Effector memory CD8-positive, alpha-beta T cell (primary cell): ENCODE measurements at regions not wholly inside any gene's neighbourhood (a gene's known extent, or its start where the extent isn't known, plus 50 kb on each side); places are given as distances from the start of the nearest gene placed in this dataset.

Experiments used
- ATAC-seq: fragments of 150-1000 bp; cut with Tn5 transposase; replicated peaks from 2 replicates; pipeline ENCODE4 v1.10.0; 2021; ENCODE audit warnings: mild to moderate bottlenecking, moderate library complexity
- DNase-seq, 3 experiments: peaks; one replicate each; pipeline ENCODE4 v3.0.0; 2021
- H3K27ac Mint-ChIP-seq, 2 donors: one replicate each; pipeline ENCODE4 v1.8.0; 2022; ENCODE audit warnings: mild to moderate bottlenecking in 2 of 2, mixed read lengths in 2 of 2, moderate library complexity in 2 of 2
- H3K27me3 Mint-ChIP-seq, 2 donors: one replicate each; pipeline ENCODE4 v1.8.0; 2022; ENCODE audit warnings: mixed read lengths in 2 of 2
- H3K36me3 Mint-ChIP-seq: one replicate; pipeline ENCODE4 v1.8.0; 2022; ENCODE audit warnings: mild to moderate bottlenecking, moderate library complexity, mixed read lengths; ENCODE audit not compliant: insufficient read depth
- H3K4me1 Mint-ChIP-seq, 2 donors: one replicate each; pipeline ENCODE4 v1.8.0; 2022; ENCODE audit warnings: low read depth in 2 of 2, mixed read lengths in 2 of 2
- H3K4me3 Mint-ChIP-seq, 2 donors: one replicate each; pipeline ENCODE4 v1.8.0; 2022; ENCODE audit warnings: mild to moderate bottlenecking in 2 of 2, mixed read lengths in 2 of 2, moderate library complexity in 2 of 2
- H3K9me3 Mint-ChIP-seq, 2 donors: one replicate each; pipeline ENCODE4 v1.8.0; 2022; ENCODE audit warnings: mixed read lengths in 2 of 2

GRCh38 chr12:58775396-58775795, 144.9 kb downstream of the LRIG3 start:
- no peak overlapping the region for H3K4me3 Mint-ChIP-seq

DNA sequence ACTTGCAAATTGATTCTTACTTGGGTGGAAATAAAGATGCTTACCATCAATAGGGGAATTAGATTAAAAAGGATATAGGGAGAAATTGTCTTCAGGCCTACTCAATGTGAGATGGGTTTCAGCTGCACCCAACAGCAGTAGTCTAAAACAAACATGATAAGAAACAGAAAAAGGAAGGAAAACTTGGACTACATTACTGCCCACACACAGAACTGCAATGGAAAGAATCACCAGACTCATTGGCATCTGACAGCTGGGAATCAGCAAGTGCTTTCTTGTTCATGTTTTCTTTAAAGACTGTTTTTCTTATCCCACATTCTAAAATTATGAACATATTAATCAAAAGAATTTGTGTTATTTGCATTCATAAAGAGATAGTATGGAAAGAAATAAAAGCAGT, 144.2 kb downstream of the LRIG3 start:
- Mint-ChIP-seq H3K27me3 (no peaks in the 10 kb centered on the region), H3K36me3 (no peaks in the 10 kb centered on the region), H3K4me3 (no peak overlapping the region), H3K27ac (no peak overlapping the region), H3K9me3 (peaks cover 0 to 2% of the 10 kb centered on the region in 2 donors), H3K4me1 (no peaks in the 10 kb centered on the region)
- no peak for DNase-seq
- ATAC-seq, result no peak

More at GRCh38 chr12:58775396-58775795, 144.9 kb downstream of the LRIG3 start:
- no peaks in the 10 kb centered on the region for H3K4me1 Mint-ChIP-seq
- ATAC-seq (no peak), DNase-seq (no peak)
- no peak overlapping the region for H3K27ac Mint-ChIP-seq
- H3K27me3 Mint-ChIP-seq, result no peaks in the 10 kb centered on the region
- H3K36me3 Mint-ChIP-seq, result no peaks in the 10 kb centered on the region
- peaks cover 0 to 2% of the 10 kb centered on the region in 2 donors for H3K9me3 Mint-ChIP-seq

DNA sequence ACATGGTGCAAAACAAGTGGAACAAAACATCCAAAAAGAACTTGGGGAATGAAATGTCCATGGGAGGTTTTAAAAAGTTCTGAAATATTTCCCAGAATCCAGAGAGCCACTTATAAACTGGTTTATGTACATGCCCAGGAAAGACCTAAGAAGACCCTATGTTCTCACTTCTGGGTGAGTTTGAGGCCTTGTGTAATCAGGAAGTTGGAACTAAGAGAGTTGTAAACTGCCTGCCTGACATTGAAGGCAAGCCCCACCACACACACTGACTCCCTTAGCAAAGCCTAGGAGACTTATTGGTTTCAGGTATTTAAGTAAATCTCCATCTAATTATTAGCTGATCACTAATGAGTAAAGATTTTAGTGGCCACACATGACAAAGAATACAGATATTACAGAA, 142.5 kb downstream of the LRIG3 start:
- Mint-ChIP-seq H3K9me3 (peaks cover 0 to 4% of the 10 kb centered on the region in 2 donors), H3K36me3 (no peaks in the 10 kb centered on the region), H3K4me1 (no peaks in the 10 kb centered on the region), H3K27ac (no peak overlapping the region), H3K4me3 (no peak overlapping the region), H3K27me3 (no peaks in the 10 kb centered on the region)
- ATAC-seq (no peak), DNase-seq (no peak)

DNA sequence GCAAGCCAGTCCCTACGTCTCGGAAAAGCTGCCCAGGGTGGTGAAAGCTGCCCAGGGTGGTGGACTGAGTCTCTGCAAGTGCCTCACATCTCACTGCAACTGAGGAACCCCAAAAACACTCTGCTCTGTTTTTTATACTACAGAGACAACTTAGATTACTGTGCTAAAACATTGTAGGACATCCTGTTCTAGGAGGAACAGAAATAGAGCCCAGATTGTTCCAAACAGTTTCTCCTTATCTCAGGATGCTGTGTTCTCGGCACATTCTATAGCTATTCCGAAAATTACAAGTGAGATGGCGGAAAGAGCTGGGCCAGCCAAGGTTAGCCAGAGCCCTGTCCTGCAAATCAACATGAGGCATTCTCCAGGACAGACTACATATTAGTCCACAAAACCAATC, 138.7 kb downstream of the LRIG3 start:
- Mint-ChIP-seq H3K4me1 (no peaks in the 10 kb centered on the region), H3K27ac (no peak overlapping the region), H3K4me3 (no peak overlapping the region), H3K9me3 (peaks cover 0 to 9% of the 10 kb centered on the region in 2 donors), H3K36me3 (no peaks in the 10 kb centered on the region), H3K27me3 (no peaks in the 10 kb centered on the region)
- DNase-seq (no peak), ATAC-seq (no peak)

DNA sequence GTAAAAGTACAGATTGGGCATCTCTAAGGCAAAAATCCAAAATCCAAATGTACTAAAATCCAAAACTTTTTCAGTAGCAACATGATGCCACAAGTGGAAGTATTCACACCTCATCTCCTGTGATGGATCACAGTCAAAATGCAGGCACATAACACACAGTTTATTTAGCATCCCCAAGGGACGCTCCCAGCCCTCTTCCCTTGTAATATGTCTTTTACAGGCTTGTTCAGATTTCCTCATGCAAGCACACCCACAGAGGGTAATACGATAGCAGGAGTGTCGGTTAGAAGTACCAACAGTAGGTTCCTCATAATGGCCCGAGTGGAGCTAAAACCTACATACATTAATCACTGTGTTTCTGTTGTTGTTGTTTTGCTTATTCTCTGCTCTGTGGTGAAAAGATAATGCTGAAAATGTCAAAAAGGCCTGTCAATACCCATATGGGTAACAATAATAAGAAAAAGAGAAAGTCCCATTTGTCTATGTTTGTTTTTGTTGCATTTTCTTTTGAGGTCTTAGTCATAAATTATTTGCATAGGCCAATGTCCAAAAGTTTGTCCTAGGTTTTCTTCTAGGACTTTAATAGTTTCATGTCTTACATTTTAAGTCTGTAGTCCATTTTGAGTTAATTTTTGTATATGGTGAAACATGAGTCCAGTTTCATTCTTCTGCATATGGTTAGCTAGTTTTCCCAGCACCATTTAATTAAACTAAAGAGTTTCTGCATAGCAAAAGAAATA, 133.1 kb downstream of the LRIG3 start:
- no peaks in the 10 kb centered on the region for H3K27me3 Mint-ChIP-seq
- DNase-seq (no peak), ATAC-seq (no peak)
- H3K9me3 Mint-ChIP-seq, result peaks cover 0 to 12% of the 10 kb centered on the region in 2 donors
- H3K4me1 Mint-ChIP-seq, result no peaks in the 10 kb centered on the region
- H3K36me3 Mint-ChIP-seq, result no peaks in the 10 kb centered on the region
- no peak overlapping the region for H3K27ac Mint-ChIP-seq
- no peak overlapping the region for H3K4me3 Mint-ChIP-seq

DNA sequence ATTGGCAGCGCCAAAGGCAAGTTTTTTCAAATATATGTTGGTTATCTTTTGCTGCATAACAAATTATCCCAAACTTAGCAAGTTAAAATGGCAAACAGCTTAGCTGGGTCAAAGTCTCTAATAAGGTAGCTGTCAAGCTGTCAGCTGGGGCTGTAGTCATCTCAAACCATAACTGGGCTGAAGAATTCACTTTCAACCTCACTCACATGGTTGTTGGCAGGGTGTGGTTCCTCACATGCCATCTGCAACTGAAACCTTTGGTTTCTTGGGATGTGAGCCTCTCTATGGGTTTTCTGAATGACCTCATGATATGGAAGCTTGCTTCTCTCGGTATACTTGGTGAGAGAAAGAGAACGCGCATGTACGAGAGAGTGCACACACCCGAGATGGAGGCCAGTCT, 125.4 kb downstream of the LRIG3 start:
- ATAC-seq, result no peak
- Mint-ChIP-seq H3K36me3 (no peaks in the 10 kb centered on the region), H3K27me3 (no peaks in the 10 kb centered on the region), H3K4me1 (no peaks in the 10 kb centered on the region), H3K4me3 (no peak overlapping the region), H3K27ac (no peak overlapping the region), H3K9me3 (peaks cover 0 to 2% of the 10 kb centered on the region in 2 donors)
- no peak for DNase-seq

GRCh38 chr12:58795825-58796224, 124.5 kb downstream of the LRIG3 start:
- Mint-ChIP-seq H3K36me3 (no peaks in the 10 kb centered on the region), H3K4me1 (no peaks in the 10 kb centered on the region), H3K9me3 (peaks cover 0 to 4% of the 10 kb centered on the region in 2 donors), H3K4me3 (no peak overlapping the region), H3K27ac (no peak overlapping the region), H3K27me3 (no peaks in the 10 kb centered on the region)
- ATAC-seq (no peak), DNase-seq (no peak)

GRCh38 chr12:58801986-58802385, 118.3 kb downstream of the LRIG3 start:
- H3K27ac Mint-ChIP-seq, result no peak overlapping the region
- DNase-seq (no peak), ATAC-seq (no peak)
- H3K9me3 Mint-ChIP-seq, result peaks cover 0 to 6% of the 10 kb centered on the region in 2 donors
- no peaks in the 10 kb centered on the region for H3K4me1 Mint-ChIP-seq
- no peak overlapping the region for H3K4me3 Mint-ChIP-seq
- no peaks in the 10 kb centered on the region for H3K36me3 Mint-ChIP-seq
- no peaks in the 10 kb centered on the region for H3K27me3 Mint-ChIP-seq

DNA sequence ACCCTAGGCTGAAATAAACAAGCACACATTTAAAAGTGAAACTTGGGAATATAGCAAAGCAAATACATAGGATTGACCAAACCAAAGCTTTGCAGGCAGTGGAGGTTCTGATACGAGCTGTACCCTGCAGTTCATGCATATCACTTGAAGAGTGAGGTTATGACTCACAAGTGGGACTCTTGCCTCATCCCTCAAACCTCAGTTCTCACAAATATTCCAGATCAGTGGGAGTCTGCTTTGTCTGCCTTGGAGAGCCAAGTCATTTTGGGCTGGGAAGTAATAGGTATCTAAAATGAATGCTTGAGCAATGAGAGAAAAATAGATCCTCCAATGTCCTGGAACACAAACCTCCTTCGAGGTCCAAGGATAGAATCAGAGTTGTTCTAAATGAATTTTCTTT, 116.4 kb downstream of the LRIG3 start:
- no peaks in the 10 kb centered on the region for H3K36me3 Mint-ChIP-seq
- no peaks in the 10 kb centered on the region for H3K27me3 Mint-ChIP-seq
- no peak overlapping the region for H3K27ac Mint-ChIP-seq
- no peak overlapping the region for H3K4me3 Mint-ChIP-seq
- ATAC-seq (no peak), DNase-seq (no peak)
- no peaks in the 10 kb centered on the region for H3K4me1 Mint-ChIP-seq
- H3K9me3 Mint-ChIP-seq, result peaks cover 0 to 6% of the 10 kb centered on the region in 2 donors

- Mint-ChIP-seq H3K27me3 (no peaks in the 10 kb centered on the region), H3K9me3 (peaks cover 0 to 6% of the 10 kb centered on the region in 2 donors), H3K4me3 (no peak overlapping the region), H3K36me3 (no peaks in the 10 kb centered on the region), H3K4me1 (no peaks in the 10 kb centered on the region), H3K27ac (no peak overlapping the region)
- DNase-seq, result no peak
- no peak for ATAC-seq
Observed at GRCh38 chr12:58804749-58805148, 115.6 kb downstream of the LRIG3 start.

DNA sequence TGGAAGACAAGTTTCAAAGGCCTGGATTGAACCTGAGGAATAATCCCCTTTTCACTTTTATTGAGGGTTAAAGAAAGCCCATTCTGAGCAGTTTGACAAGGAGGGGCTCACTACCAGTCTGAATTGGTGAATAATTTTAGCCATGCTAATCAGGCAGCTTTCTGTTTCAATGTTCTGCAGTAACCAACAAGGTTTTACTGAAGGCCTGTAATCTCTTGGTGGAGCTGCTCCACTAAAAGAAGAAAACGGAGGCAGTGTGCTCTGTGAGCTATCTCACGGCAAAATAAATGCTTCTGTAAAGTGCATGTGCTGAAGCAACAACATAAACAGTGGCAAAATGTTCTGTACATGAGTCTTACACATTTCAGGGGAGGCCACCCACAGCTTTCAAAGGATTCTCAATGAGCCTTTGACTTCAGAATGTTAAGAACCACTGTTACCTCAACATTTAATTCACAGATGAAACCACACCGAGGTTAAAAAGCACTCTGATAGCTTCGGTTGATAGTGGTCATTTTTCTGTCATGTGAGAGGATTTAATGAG, 111.2 kb downstream of the LRIG3 start:
- Mint-ChIP-seq H3K27ac (no peak overlapping the region), H3K4me3 (no peak overlapping the region), H3K9me3 (peaks cover 0 to 2% of the 10 kb centered on the region in 2 donors), H3K36me3 (no peaks in the 10 kb centered on the region), H3K27me3 (no peaks in the 10 kb centered on the region), H3K4me1 (no peaks in the 10 kb centered on the region)
- ATAC-seq (no peak), DNase-seq (no peak)

GRCh38 chr12:58811346-58811745, 109.0 kb downstream of the LRIG3 start:
- no peak overlapping the region for H3K4me3 Mint-ChIP-seq
- no peaks in the 10 kb centered on the region for H3K4me1 Mint-ChIP-seq
- H3K9me3 Mint-ChIP-seq, result no peaks in the 10 kb centered on the region
- no peak for ATAC-seq
- H3K27me3 Mint-ChIP-seq, result no peaks in the 10 kb centered on the region
- H3K36me3 Mint-ChIP-seq, result no peaks in the 10 kb centered on the region
- no peak for DNase-seq
- H3K27ac Mint-ChIP-seq, result no peak overlapping the region

DNA sequence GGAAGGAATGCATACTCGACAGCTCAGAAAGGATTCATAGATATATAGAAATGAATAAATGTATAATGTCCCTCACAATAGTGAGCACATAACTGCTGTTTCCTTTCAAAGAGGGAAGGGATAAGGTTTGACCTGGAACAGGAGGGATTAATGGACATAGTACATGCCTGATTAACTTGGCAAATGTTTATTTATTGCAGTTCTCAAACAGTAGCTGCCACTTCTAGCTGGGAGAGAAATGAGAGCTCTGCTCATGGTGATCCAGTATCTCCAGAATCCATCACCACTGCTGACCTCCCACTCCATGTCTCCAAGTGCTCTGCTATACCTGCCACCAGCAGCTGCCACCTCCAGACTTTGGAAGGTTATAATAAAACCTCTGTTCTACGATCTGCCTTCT, 108.1 kb downstream of the LRIG3 start:
- Mint-ChIP-seq H3K27me3 (no peaks in the 10 kb centered on the region), H3K27ac (no peak overlapping the region), H3K9me3 (no peaks in the 10 kb centered on the region), H3K4me3 (no peak overlapping the region), H3K4me1 (no peaks in the 10 kb centered on the region), H3K36me3 (no peaks in the 10 kb centered on the region)
- no peak for ATAC-seq
- DNase-seq, result no peak

DNA sequence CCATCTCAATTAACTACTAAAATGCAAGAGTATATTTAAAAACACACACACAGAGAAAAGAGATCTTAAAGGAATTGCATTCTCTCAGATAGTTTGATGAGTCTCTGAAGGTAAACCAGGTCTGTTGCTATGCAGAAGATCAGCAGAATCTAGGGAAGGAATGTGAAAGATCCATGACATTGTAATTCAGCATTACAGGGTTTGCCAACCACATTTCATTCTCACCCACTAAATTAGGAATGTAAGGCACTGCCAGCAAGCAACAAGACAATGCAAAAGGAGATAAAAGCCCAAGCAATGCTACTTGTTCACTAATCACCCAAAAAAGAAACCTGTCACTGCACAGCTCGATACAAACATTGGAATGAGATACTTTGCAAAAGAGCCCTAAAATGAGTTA, 106.3 kb downstream of the LRIG3 start:
- Mint-ChIP-seq H3K27me3 (no peaks in the 10 kb centered on the region), H3K4me1 (no peaks in the 10 kb centered on the region), H3K36me3 (no peaks in the 10 kb centered on the region), H3K4me3 (no peak overlapping the region), H3K9me3 (no peaks in the 10 kb centered on the region), H3K27ac (no peak overlapping the region)
- ATAC-seq (no peak), DNase-seq (no peak)
